ENCODE measurements at regions not wholly inside any gene's neighbourhood (a gene's known extent, or its start where the extent isn't known, plus 50 kb on each side); places are given as distances from the start of the nearest gene placed in this dataset.

DNA sequence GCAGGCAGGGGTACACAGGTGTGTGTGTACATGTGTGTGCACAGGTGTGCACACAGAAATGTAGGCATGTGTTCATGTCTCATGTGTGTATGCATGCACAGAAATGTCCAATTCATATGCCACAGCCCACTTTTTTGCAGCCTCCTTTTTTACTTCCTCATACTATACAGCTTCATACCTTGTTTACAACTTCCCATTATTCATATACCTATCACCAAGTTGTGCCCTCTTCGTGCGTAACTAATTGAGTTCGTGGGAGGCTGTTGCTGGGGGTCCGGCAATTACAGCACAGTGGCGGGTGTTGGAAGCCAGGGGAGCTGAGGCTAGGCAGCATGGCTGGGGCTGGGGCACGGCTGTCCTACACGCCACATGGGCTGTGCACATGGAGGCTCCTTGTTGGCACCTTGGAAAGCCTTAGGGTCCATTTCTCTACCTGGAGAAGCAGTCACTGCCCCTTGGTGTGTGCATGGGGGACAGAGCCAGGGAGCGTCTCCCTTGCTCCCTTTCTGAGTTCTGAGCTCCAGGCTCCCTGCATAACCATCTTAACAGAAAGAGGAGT is 266.7 kb downstream of the ENGASE start:
- H3K79me2 ChIP-seq (ENCODE audit: control insufficient read depth, insufficient read depth, low read length): no peaks in the 10 kb centered on the region
- POLR2A ChIA-PET: no interaction called here
- no peaks in the 10 kb centered on the region for H3K9me3 ChIP-seq (replicated peaks; ENCODE audit: control insufficient read depth, insufficient read depth, low read length)
- no peak overlapping the region for H2AFZ ChIP-seq (ENCODE audit: low read depth, low read length)
- H3K4me3 ChIP-seq (replicated peaks in 1 of 3; ENCODE audit: insufficient read depth in 1 of 3, low read depth in 1 of 3, low read length in 3 of 3): no peak overlapping the region
- FAIRE-seq: no peak
- H3K27me3 ChIP-seq (ENCODE audit: control insufficient read depth in 2 of 2, insufficient read depth in 2 of 2, low read length in 2 of 2): no peaks in the 10 kb centered on the region
- no peaks in the 10 kb centered on the region for H3K36me3 ChIP-seq (ENCODE audit: control insufficient read depth in 2 of 2, extremely low read depth in 1 of 2, insufficient read depth in 2 of 2, low read length in 2 of 2)
- H3K9me1 ChIP-seq (replicated peaks; ENCODE audit: control insufficient read depth, extremely low read depth, insufficient read depth, low read length): no peaks in the 10 kb centered on the region
- intact Hi-C loops (cut with micrococcal nuclease) (no loop called here), dilution Hi-C loops (cut with MboI; ENCODE audit: extremely low pct_ligation_motif_present, low sequenced_read_pairs) (no loop called here)
- no peak overlapping the region for H3K27ac ChIP-seq (ENCODE audit: insufficient read depth, low read depth, low read length)
- no peak overlapping the region for H3K9ac ChIP-seq (replicated peaks; ENCODE audit: extremely low read depth, insufficient read depth, low read length)
- no peaks in the 10 kb centered on the region for H4K20me1 ChIP-seq (replicated peaks; ENCODE audit: control insufficient read depth, extremely low read depth, insufficient read depth, low read length)
- CTCF ChIA-PET: interaction anchor here (0.5 kb wide), 1 partner anchor 141 kb away, joined by 3 read pairs; no protein-coding TSS in a partner anchor
- H3K4me2 ChIP-seq (ENCODE audit: insufficient read depth, low read length): no peak overlapping the region
- no peak for DNase-seq (ENCODE audit: low read depth, low spot score)
- TF ChIP-seq, protein P1, sequence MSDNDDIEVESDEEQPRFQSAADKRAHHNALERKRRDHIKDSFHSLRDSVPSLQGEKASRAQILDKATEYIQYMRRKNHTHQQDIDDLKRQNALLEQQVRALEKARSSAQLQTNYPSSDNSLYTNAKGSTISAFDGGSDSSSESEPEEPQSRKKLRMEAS (IDR thresholded peaks at IDR 0.05; ENCODE audit: insufficient read depth, insufficient read length): no peak
- TF ChIP-seq JUN (IDR thresholded peaks at IDR 0.05; ENCODE audit: borderline replicate concordance, insufficient read depth, insufficient read length, low read depth) (no peak), MYC (IDR thresholded peaks at IDR 0.05; ENCODE audit: low read depth, low read length) (no peak), FOS (IDR thresholded peaks at IDR 0.05; ENCODE audit: borderline replicate concordance, insufficient read depth, low read length) (no peak)
- no TSS peak for BruUV-seq (replicated peaks)
- H3K4me1 ChIP-seq (ENCODE audit: control insufficient read depth, extremely low read depth, insufficient read depth, low read length): no peaks in the 10 kb centered on the region

DNA sequence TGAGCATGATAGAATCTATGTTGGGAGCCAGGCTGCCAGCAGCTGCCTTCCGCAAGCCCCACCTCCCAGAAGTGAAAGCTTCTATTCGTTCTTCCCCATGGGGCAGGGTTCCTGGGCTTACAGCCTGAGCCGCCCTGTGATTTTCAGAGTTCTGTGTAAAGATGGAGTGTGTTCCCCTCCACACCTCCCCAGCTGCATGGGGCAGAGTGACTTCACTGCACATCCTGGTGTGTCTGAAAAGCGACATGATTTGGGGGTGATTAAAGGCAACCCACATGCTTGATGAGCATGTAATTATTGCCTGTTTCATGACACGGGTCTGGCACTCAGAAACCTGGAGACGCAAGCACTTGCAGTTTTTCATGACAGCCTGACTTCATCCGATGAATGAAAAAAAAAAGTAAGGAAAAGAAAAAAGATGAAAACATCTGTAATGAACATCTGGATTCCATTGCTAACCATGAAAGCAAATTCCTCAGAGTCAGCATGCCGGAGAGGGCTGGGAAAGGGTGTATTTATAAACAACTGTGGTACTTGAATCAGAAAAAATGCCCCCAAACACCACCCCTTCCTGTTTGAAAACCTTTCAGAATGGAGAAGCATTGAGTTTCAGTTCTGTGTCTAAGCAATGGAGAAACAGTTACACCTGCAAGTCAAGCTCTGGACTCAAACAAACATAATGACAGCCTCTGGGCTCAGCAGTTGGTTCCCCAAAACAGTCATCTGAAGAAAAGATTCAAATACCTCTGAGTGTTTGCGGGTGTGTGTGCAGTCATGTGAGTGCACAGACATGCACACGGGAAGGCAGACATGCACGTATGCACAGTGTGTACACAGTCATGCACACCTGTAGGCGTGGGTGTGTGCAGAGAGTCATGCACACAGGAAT is 266.0 kb downstream of the ENGASE start:
- CTCF ChIA-PET: no interaction called here

More for the DNA sequence above, 266.0 kb downstream of the ENGASE start:
- H3K79me2 ChIP-seq (ENCODE audit: control insufficient read depth, insufficient read depth, low read length): no peaks in the 10 kb centered on the region
- H3K27me3 ChIP-seq (ENCODE audit: control insufficient read depth in 2 of 2, insufficient read depth in 2 of 2, low read length in 2 of 2): no peaks in the 10 kb centered on the region
- DNase-seq (ENCODE audit: low read depth, low spot score) (no peak), FAIRE-seq (no peak)
- no peak overlapping the region for H3K4me2 ChIP-seq (ENCODE audit: insufficient read depth, low read length)
- no peaks in the 10 kb centered on the region for H4K20me1 ChIP-seq (replicated peaks; ENCODE audit: control insufficient read depth, extremely low read depth, insufficient read depth, low read length)
- POLR2A ChIA-PET: no interaction called here
- H3K27ac ChIP-seq (ENCODE audit: insufficient read depth, low read depth, low read length): no peak overlapping the region
- H3K4me3 ChIP-seq (replicated peaks in 1 of 3; ENCODE audit: insufficient read depth in 1 of 3, low read depth in 1 of 3, low read length in 3 of 3): no peak overlapping the region
- BruUV-seq (replicated peaks): no TSS peak
- no peak overlapping the region for H3K9ac ChIP-seq (replicated peaks; ENCODE audit: extremely low read depth, insufficient read depth, low read length)
- intact Hi-C loops (cut with micrococcal nuclease) (no loop called here), dilution Hi-C loops (cut with MboI; ENCODE audit: extremely low pct_ligation_motif_present, low sequenced_read_pairs) (no loop called here)
- H3K4me1 ChIP-seq (ENCODE audit: control insufficient read depth, extremely low read depth, insufficient read depth, low read length): no peaks in the 10 kb centered on the region
- no peaks in the 10 kb centered on the region for H3K9me3 ChIP-seq (replicated peaks; ENCODE audit: control insufficient read depth, insufficient read depth, low read length)
- H3K36me3 ChIP-seq (ENCODE audit: control insufficient read depth in 2 of 2, extremely low read depth in 1 of 2, insufficient read depth in 2 of 2, low read length in 2 of 2): no peaks in the 10 kb centered on the region
- no peak overlapping the region for H2AFZ ChIP-seq (ENCODE audit: low read depth, low read length)
- no peak for TF ChIP-seq POLR2A (IDR thresholded peaks at IDR 0.05; ENCODE audit: low read depth, low read length)
- no peak for TF ChIP-seq MYC (IDR thresholded peaks at IDR 0.05; ENCODE audit: low read depth, low read length)
- TF ChIP-seq, protein P1 (IDR thresholded peaks at IDR 0.05; ENCODE audit: insufficient read depth, insufficient read length): no peak
- TF ChIP-seq GATA2 (IDR thresholded peaks at IDR 0.05; ENCODE audit: insufficient read depth, insufficient read length, low read depth, low read length): no peak
- TF ChIP-seq, protein P2, sequence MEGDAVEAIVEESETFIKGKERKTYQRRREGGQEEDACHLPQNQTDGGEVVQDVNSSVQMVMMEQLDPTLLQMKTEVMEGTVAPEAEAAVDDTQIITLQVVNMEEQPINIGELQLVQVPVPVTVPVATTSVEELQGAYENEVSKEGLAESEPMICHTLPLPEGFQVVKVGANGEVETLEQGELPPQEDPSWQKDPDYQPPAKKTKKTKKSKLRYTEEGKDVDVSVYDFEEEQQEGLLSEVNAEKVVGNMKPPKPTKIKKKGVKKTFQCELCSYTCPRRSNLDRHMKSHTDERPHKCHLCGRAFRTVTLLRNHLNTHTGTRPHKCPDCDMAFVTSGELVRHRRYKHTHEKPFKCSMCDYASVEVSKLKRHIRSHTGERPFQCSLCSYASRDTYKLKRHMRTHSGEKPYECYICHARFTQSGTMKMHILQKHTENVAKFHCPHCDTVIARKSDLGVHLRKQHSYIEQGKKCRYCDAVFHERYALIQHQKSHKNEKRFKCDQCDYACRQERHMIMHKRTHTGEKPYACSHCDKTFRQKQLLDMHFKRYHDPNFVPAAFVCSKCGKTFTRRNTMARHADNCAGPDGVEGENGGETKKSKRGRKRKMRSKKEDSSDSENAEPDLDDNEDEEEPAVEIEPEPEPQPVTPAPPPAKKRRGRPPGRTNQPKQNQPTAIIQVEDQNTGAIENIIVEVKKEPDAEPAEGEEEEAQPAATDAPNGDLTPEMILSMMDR (IDR thresholded peaks at IDR 0.05; ENCODE audit: extremely low read depth in 1 of 2, insufficient read depth in 1 of 2, low read depth in 1 of 2, low read length in 2 of 2): no peak
- no peak for TF ChIP-seq POLR2AphosphoS5 (IDR thresholded peaks at IDR 0.05; ENCODE audit: insufficient read depth, low read depth, low read length)
- TF ChIP-seq JUN (IDR thresholded peaks at IDR 0.05; ENCODE audit: borderline replicate concordance, insufficient read depth, insufficient read length, low read depth): no peak
- no peak for TF ChIP-seq FOS (IDR thresholded peaks at IDR 0.05; ENCODE audit: borderline replicate concordance, insufficient read depth, low read length)
- TF ChIP-seq EZH2 (IDR thresholded peaks at IDR 0.05; ENCODE audit: borderline replicate concordance, low read depth, low read length, severe bottlenecking): no peak
- no peaks in the 10 kb centered on the region for H3K9me1 ChIP-seq (replicated peaks; ENCODE audit: control insufficient read depth, extremely low read depth, insufficient read depth, low read length)
